ENCODE measurements at regions not wholly inside any gene's neighbourhood (a gene's known extent, or its start where the extent isn't known, plus 50 kb on each side); places are given as distances from the start of the nearest gene placed in this dataset.
"Not testable (repeated sequence)": the region's sequence is repeated elsewhere in the genome, so short reads cannot be mapped to it uniquely, and the experiment has no call there.

DNA sequence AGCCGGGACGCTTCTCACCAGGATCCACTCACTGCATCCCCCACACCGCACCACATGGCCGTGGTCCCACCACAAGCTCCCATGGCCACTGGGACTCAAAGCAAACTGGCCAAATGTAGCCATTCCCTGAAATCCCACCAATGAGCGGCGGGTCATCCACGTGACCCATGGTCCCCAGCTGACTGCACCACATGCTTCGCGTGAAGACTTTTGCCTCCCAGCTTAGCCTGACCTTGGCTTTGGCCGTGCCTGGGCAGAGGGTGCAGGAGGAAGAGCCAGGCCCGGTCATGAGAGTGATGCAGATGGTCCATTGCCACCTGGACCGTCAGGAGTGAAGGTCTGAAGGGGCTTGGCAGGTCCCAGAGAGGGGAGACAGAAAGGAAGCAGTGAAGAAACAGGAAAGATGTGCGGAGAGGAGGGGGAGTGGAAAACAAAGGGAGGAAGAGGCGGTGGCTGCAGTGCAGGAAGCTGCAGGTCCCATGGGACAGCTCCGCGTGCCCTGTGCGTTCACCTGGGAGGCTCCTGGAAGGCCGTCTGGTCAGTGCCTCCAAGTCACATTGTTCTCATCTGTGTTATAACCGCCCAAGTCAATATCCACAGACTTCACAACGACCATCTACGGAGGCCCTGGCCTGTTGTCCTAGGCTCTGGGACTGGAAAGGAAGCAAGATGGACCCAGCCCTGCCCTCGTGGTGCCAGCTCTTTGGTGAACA lies 167.8 kb upstream of the AJAP1 start:
- no peak for DNase-seq (ENCODE audit: low read depth)

DNA sequence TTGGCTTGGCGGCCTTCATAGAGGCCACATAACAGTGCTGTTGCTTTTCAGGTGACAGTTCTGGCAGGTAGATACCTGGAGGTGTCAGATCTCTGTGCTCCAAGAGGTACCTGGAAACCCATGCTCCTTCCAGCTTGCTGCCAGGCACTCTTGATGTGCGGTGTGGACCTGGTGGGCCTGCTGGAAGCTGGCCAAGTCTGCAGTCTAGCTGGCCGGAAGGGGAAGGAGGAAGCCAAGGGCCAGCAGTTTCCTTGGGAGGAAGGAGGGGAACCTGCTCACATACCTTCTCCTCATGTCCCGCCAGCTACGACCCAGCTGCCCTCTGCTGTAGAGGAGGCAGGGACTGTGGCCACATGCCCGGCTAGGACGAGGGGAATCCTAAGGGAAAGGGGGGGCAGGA lies 166.4 kb upstream of the AJAP1 start:
- DNase-seq (ENCODE audit: low read depth), result no peak

DNA sequence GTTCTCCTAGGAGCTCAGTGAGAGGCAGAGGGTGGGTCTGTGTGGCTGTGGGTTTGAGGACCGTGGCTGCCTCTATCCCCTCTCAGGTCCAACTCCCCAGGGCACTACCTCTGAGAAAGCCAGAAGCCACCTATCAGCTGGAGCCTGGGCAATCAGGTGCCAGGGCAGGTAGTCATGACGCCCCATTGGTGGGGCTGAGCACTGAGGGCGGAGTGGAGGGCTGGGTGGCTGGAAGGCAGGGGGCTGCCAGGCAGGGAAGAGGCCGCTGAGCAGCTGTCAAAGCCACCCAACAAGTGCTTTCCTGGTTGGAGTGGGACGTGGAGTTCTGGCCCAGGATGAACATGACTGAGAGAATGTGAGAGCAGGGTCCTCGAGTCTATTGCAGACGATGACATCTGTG lies 164.9 kb upstream of the AJAP1 start:
- no peak for DNase-seq (ENCODE audit: low read depth)

DNA sequence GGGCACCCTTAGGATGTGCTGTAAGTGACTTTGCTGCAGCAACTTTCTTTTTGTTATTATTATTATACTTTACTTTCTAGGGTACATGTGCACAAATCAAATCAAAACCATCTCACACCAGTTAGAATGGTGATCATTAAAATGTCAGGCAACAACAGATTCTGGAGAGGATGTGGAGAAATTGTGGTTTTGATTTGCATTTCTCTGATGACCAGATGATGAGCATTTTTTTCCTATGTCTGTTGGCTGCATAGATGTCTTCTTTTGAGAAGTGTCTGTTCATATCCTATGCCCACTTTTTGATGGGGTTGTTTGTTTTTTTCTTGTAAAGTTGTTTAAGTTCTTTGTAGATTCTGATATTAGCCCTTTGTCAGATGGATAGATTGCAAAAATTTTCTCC lies 164.4 kb upstream of the AJAP1 start:
- DNase-seq (ENCODE audit: low read depth), result not testable (repeated sequence)

DNA sequence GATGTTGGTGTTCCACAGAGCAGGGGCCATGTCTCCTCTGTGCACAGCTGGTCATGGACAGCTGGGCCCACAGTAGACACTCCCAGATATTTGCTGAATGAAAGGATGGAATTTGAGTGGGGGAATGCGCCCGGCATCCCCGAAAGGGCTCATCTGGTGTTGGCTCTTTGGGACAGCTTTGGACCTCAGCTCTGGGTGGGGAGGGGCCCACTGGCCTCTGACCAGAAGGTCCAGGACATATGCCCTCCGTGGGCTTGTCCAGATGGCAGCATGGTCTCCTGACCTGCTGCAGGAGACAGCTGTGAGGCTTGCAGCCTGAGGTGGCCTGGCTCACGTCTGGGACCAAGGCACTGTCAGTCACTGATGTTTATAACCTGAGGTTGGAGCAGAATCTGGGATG lies 160.4 kb upstream of the AJAP1 start:
- no peak for DNase-seq (ENCODE audit: low read depth)

DNA sequence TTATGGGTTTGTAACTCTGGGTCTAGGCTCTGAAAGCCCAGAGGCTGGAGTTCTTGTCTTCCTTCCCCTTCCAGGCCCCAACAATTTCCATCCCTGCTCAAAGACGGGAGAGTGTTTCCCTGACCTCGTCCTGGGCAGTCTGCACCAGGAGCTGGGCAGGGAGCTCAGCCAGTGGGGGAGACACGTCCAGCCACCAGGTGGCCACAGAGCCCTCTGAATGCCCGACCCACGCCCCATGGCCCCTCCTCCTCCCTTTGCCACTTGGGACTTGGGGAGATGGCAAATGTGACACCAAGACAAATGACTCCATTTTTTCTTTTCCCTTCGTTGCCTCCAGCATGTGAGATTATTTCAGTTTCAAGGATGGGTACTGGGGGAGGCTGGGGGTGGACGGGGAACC lies 159.9 kb upstream of the AJAP1 start:
- no peak for DNase-seq (ENCODE audit: low read depth)

DNA sequence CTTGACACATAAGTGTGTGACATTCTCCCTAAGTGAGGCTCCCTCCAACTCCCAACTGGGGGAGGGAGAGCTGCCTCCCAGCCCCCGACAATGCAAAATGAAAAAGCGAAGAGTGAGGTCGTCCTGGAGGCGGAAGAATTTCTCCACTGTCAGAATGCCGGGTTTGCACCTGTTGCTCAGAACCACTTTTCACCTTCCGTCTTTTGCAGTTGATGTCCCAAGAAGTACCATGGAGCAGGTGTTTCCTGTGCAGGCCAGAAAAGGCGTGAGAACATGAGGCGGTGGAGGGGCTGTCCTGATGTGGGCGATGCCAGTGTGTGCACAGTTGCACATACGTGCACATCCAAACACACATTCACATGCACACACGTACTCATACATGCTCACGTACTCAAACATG lies 158.6 kb upstream of the AJAP1 start:
- no peak for DNase-seq (ENCODE audit: low read depth)

DNA sequence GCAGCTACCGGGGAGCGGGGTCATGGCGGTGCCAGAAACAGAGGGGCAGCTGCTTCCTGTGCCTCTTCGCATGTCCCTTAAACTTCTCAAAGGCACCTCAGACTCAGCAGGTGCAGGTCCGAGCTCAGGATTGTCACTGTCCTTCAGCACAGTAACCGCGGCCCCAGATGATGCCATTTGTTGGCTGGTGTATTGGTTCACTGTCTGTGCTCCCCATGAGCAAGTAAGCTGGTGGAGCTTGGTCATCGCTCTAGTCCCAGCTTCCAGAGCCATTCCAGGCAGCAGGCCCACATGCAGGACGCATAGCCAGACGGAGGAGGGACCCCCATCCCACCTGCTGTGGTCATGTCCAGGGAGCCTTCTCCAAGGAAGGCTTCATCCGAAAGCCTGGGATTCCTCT lies 154.0 kb upstream of the AJAP1 start:
- no peak for DNase-seq (ENCODE audit: low read depth)

DNA sequence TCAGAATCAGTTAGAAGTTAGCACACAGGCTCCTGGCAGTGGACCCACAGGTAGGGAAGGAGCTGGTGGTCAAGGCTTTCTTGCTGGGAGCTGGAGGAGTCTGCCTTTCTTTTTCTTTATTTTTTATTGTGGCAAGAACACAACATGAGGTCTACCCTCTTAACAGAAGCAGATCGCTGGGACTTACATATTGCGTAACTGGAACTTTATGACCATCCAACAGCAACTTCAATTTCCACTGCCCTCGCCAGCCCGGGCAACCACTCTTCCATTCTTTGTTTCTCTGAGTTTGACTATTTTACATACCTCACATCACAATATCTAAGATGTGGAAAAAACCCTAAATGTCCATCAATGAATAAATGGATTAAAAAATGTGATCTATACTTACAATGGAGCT lies 147.8 kb upstream of the AJAP1 start:
- no peak for DNase-seq (ENCODE audit: low read depth)

DNA sequence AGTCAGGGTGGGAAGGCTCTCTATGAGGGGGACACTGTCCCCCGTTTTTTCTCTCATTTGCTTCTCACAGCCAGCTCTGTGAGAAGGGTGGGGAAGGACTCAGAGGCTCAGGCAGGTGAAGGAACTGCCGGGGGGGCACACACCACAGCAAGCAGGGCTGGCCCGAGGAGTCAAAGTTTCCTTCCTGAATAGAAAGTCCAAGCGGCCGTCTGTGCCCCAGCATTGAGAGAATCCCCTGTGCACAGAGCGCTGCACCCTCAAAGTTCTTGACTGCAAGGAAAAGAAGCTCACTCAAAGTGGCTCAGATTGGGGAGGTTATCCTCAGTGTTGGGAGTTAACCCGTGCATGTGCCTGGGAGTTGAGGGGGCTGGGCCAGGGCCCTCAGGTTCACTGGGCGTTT lies 145.2 kb upstream of the AJAP1 start:
- DNase-seq (ENCODE audit: low read depth), result no peak

DNA sequence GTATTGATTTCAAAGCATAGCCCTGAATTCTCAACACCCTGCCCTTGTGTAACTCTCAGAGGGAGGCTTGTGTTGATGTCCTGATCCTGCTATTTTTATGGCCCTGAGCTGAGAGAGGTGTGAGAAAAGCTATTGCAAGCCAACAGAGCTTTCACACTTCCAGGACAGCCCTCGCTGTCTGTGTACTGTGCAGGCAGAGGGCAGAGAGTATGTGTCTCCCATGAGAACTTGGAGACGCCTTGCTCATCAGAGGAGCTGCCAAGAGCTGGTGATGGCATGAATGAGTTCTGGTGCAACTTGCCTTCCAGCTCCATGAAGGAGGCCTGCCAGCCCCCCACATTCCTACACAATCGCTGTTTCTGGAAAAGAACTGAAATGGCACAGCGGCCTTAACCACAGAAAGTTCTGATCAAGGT lies 144.1 kb upstream of the AJAP1 start:
- no peak for DNase-seq (ENCODE audit: low read depth)

DNA sequence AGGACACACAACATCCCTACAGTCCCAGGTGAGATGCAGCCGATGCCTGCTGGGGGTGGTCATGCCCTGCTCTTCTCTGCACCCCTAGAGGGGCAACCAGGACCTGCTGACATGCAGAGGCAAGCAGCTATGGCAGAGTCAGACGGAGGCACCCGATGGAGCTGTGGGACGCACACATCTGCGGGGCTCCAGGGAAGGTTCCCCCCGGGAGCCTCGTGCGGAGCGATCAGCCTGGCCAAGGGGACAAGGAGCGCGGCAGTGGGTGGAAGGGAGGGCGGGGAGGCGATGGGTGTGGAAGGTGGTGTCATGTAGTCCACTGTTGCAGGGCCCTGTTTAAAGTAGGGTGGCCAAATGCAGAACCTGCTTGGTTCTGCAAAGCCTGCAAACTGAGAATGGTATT lies 143.0 kb upstream of the AJAP1 start:
- DNase-seq (ENCODE audit: low read depth), result no peak

DNA sequence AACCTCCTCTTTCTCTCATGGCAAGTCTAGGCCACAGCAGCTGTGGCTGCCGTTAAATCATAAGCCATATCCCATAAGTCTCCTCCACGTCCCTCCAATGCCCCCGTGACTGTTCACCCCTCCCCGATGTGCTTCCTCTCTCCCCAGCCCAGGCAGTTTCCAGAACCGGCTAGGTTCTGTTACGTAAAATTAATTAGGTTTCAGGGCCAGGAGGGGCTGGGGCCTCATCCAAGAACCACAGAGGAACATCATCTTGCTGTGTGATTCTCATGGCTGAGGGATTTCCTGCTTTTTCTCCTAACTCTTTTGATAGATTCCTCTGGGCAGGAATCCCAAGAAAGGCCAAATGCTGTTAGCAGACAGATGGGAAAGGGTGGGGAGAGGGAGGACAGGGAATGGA lies 141.8 kb upstream of the AJAP1 start:
- DNase-seq (ENCODE audit: low read depth), result no peak

DNA sequence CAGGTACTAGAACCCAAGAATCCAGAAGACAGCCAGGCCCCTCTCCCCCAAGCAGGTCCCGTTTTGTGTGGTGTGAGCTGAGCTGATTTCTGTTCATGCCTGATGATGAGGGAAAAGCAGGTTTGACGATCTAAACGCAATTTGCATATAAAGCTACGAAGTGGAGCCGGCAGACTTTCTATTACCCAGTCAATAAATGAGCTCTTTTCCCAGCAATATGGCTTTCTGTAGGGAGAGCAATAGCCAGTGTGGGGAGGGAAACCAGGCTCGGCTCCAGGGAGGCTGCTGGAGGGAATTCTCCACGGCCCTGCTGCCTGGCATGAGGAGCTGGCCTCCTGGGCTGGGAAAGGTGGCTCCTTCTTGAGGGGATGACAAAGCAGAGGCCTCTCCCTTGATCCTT lies 140.7 kb upstream of the AJAP1 start:
- no peak for DNase-seq (ENCODE audit: low read depth)

DNA sequence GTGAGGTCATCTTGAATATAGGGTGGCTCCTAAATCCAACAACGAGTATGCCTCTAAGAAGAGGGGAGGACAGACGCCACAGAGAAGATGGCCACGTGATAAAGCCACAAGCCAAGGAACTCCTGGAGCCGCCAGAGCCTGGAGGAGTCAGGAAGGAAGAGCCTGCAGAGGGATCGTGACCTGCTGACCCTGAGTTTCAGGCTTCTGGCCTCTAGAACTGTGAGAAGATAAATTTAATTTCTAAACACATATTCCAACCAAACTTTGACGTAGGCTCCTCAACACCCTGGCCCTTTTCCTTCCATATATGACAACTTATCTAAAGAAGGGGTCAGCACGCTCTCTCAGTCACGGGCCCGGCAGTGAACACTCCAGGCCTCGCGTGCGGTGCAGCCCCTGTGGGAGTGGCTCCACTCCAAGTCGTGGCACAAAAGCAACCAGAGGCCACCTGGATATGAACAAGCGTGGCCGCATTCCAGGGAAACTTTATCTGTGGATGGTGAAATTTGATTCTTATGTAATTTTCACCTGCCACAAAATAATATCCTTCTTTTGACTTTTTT lies 138.6 kb upstream of the AJAP1 start:
- DNase-seq (ENCODE audit: low read depth), result no peak

DNA sequence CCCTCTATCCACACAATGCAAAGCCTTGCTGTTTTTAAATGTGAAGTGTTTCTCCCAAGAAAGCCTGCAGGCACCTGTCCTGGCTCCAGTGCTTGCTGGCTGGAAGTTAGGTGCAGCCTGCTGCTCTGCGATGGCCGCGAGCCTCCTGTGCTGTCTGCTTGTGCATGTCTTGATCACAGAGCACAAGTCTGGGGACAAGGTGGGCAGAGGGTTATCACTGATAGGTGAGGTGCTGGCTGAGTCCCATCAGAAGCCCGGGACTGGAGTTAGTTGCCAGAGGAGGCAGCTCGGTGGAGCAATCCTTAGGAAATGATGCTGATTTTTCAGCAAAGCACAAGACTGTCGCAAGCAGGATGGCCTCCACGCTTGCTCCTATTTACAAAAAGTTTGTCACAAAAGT lies 137.8 kb upstream of the AJAP1 start:
- DNase-seq (ENCODE audit: low read depth), result no peak

DNA sequence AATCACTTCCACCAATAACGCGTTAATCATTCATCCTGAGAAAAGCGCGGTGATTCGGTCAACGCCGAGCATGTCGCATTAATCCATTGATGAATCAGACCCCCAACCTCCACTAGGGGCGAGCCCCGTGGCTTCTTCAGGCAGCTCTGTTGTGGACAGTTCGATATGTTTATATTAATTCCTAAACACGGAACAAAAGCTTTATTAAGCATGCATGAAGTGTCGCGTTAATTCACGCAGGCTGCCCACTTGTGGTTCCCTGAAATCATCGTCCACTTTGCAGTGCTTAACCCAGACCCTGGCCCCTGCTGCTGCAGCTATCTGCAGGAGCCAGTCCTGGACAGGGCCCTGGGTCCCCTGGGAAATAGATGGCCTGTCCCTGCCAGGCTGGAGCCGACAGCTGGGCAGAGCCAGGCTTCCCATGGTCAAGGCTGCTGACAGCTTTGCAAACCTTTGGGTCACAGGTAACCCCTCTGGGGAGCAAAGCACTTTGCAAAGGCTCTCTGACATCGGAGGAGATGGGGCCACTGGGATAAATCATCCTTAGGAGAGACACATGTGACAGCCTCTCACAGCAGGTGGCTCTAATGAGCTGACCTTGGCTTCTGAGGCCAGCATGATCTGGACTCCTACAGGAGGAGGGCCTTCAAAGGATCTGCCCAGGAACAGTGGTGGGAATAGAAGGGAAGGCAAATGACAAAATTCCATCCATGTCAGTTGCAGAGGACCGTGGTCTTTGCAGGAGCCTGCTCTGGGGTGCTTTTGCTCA lies 137.0 kb upstream of the AJAP1 start:
- no peak for DNase-seq (ENCODE audit: low read depth)

DNA sequence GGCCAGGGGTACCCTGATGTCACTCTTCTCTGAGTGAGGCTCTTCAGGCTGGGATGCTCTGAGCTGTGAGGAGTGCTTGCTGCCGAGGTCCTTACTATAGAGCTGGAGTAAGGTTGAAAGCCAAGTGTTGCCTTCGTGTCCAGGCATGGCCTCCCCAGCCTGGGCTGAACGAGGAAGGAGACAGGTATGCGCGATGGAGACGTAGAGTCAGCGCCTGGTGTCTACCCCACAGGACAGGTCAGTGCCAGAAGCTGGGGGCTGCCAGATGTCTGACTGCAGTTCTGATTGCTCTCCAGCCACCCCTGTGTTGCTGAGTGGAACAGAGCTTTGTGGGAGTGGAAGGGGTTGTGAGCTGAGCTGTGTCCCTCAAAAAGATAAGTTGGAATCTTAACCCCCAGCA lies 135.8 kb upstream of the AJAP1 start:
- no peak for DNase-seq (ENCODE audit: low read depth)

DNA sequence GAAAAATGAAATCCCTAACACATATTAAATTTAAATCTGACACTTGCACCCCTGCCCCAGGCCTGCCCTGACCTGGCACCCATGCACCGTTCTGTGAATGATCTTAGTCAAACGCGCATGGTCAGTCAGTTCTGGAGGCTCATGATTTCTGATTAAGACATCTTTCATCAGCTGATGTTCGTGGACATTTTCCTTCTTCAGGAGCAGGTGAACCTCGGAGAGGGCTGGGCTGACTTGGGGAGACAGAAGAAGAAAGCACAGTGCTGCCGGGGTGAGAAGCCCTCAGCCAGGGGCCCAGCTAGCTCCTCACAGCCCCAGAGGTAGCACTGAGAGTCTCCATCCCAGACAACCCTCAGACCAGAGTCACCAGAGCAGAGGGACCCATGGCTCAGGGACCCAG lies 134.5 kb upstream of the AJAP1 start:
- no peak for DNase-seq (ENCODE audit: low read depth)

DNA sequence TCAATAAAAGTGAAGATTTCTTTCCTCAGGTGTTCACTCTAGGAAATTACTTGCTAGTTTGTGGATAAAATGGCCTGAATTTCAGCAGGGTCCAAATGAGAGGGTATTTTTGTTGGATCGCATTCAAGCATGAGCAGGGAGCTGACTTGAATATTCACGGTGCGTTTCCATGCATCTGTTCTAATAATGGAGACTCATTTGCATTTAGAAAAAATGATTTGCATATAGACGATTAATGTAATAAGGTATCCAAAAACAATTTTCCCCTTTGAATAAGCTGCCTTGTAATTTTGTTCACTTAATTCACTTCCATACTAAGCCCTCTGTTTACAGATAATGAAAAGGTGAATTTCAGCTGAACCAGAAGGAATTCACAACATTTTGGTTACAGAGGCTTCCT lies 130.9 kb upstream of the AJAP1 start:
- no peak for DNase-seq (ENCODE audit: low read depth)

DNA sequence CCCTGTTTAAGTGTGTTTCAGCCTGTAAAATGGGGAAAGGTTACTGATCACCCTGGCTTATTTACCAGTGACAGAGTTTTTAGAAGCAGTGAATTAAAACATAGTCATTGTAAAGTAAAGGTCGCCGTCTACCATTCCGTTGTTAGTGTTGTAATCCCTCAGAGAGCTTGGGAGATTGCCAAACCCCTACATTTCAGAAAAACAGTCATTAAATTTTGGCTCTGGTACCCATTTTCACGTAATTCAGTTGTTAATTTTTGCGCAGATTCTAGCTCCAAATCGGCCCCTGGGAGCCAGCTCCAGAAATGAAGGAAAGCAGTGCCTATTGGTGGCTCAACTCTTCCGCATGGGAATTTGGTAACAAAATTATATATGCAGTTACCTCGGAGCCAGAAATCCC lies 127.7 kb upstream of the AJAP1 start:
- no peak for DNase-seq (ENCODE audit: low read depth)

DNA sequence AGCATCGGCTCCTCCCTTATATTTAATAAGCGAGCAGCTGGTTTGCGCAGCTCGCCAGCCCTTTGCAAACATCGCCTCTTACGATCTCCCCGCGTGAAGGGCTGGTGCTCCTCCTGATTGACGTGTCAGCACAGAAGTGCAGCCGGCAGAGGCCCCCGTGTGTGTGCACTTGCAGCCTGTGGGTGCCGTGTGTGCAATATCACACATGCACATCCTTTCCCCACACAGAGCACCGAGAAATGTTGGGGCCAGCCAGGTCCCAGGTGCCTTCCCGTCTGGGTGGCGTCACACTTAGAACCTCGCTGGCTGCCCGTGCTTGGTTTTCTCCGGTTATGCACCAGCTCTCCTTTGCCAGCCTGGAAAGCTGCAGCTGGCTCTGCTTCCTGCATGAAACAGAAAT lies 126.6 kb upstream of the AJAP1 start:
- DNase-seq (ENCODE audit: low read depth), result no peak

DNA sequence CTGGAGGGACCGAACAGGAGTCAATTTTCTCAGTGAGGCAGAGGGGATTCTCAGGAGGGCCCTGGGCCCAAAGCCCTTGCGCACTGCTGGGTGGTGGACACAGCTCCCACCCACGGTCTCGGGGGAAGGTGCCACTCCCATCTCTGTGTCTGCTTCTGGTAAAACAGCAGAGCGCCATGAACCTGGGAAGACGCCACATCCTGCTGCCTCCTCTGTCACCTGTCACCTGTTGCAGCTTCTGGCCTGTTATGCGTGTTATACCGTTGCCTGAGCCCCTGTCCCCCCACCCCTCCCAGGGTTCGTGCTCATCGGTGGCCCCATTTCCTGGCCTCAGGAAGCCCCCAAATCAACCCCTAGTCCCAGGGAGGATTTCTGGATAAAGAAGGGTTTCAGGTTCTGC lies 125.8 kb upstream of the AJAP1 start:
- no peak for DNase-seq (ENCODE audit: low read depth)
